DMS 273 treated with DMSO at 0.1 percent for 48 hours (cell line): ENCODE measurements at regions not wholly inside any gene's neighbourhood (a gene's known extent, or its start where the extent isn't known, plus 50 kb on each side); places are given as distances from the start of the nearest gene placed in this dataset.

ENCODE experiments used
- DNase-seq: peaks from one replicate; lab custom pipeline; 2025; lab: John Stamatoyannopoulos, UW

- no peak for DNase-seq
Observed at GRCh38 chr14:29111554-29111953, 345.0 kb downstream of the FOXG1 start.

GRCh38 chr14:29123017-29123416 lies 356.4 kb downstream of the FOXG1 start:
- no peak for DNase-seq

GRCh38 chr14:29126361-29126760 lies 359.8 kb downstream of the FOXG1 start:
- no peak for DNase-seq

- no peak for DNase-seq
Observed at GRCh38 chr14:29126865-29127264, 360.3 kb downstream of the FOXG1 start.

- DNase-seq: no peak
Observed at GRCh38 chr14:29140016-29140415, 373.4 kb downstream of the FOXG1 start.

GRCh38 chr14:29144621-29145020 lies 378.0 kb downstream of the FOXG1 start:
- no peak for DNase-seq

GRCh38 chr14:29148221-29148620 lies 381.6 kb downstream of the FOXG1 start:
- no peak for DNase-seq

- DNase-seq: no peak
Observed at GRCh38 chr14:29149798-29150197, 383.2 kb downstream of the FOXG1 start.

- no peak for DNase-seq
Observed at GRCh38 chr14:29150659-29151058, 384.1 kb downstream of the FOXG1 start.

- DNase-seq: no peak
Observed at GRCh38 chr14:29156096-29156495, 389.5 kb downstream of the FOXG1 start.

- DNase-seq: no peak
Observed at GRCh38 chr14:29161593-29161992, 395.0 kb downstream of the FOXG1 start.

- no peak for DNase-seq
Observed at GRCh38 chr14:29163109-29163508, 396.5 kb downstream of the FOXG1 start.

GRCh38 chr14:29165431-29165830 lies 398.8 kb downstream of the FOXG1 start:
- no peak for DNase-seq

GRCh38 chr14:29166507-29166906 lies 399.9 kb downstream of the FOXG1 start:
- no peak for DNase-seq

- no peak for DNase-seq
Observed at GRCh38 chr14:29168149-29168548, 401.6 kb downstream of the FOXG1 start.

GRCh38 chr14:29169408-29169807 lies 402.8 kb downstream of the FOXG1 start:
- no peak for DNase-seq

GRCh38 chr14:29175706-29176105 lies 409.1 kb downstream of the FOXG1 start:
- DNase-seq: no peak

- DNase-seq: no peak
Observed at GRCh38 chr14:29176876-29177275, 410.3 kb downstream of the FOXG1 start.

GRCh38 chr14:29178971-29179370 lies 412.4 kb downstream of the FOXG1 start:
- DNase-seq: no peak

- no peak for DNase-seq
Observed at GRCh38 chr14:29191092-29191491, 424.5 kb downstream of the FOXG1 start.

GRCh38 chr14:29197557-29197956 lies 431.0 kb downstream of the FOXG1 start:
- no peak for DNase-seq

- no peak for DNase-seq
Observed at GRCh38 chr14:29205658-29206057, 439.1 kb downstream of the FOXG1 start.

- DNase-seq: no peak
Observed at GRCh38 chr14:29215853-29216252, 449.3 kb downstream of the FOXG1 start.

GRCh38 chr14:29216268-29217232 lies 450.0 kb downstream of the FOXG1 start:
- DNase-seq: no peak
